GM12878 (cell line): ENCODE measurements at regions not wholly inside any gene's neighbourhood (a gene's known extent, or its start where the extent isn't known, plus 50 kb on each side); places are given as distances from the start of the nearest gene placed in this dataset.

ENCODE experiments used
- ATAC-seq: fragments of 200-7000 bp; cut with Tn5 transposase; 3 replicates; pipeline ENCODE4 v1.9.1; 2020; ENCODE audit warnings: mild to moderate bottlenecking, moderate library complexity
- BruUV-seq: library from RNA; stranded (reverse); fragments of 400-500 nt; replicated peaks from 2 replicates; lab custom pipeline; 2021; lab: Mats Ljungman, UMichigan
- CTCF ChIA-PET: fragments of 300-600 bp; sonication (Branson Sonifier 250); formaldehyde crosslinking; extraction: SDS; loops from one replicate; lab custom pipeline; 2021; ENCODE audit warnings: inconsistent platforms; lab: Yijun Ruan, JAX
- POLR2A ChIA-PET: fragments of 350-600 bp; formaldehyde crosslinking; extraction: SDS; loops from one replicate; lab custom pipeline; 2021; ENCODE audit warnings: inconsistent platforms; lab: Charles Lee
- RAD21 ChIA-PET: fragments of 300-600 bp; sonication (Branson Sonifier 250); formaldehyde crosslinking; loops from one replicate; lab custom pipeline; 2023; ENCODE audit warnings: antibody characterized with exemption; ENCODE audit not compliant: unreplicated experiment; lab: Charles Lee
- SMC1A ChIA-PET: fragments of 300-600 bp; sonication (Branson Sonifier 250); formaldehyde crosslinking; loops from one replicate; lab custom pipeline; 2023; ENCODE audit not compliant: unreplicated experiment, uncharacterized antibody; lab: Charles Lee
- DNase-seq: peaks from one replicate; pipeline ENCODE4 v3.0.0-alpha.2; 2011; ENCODE audit warnings: low read depth, low spot score
- FAIRE-seq: peaks from 3 replicates; lab custom pipeline; 2011; peaks lifted over from hg19 to GRCh38; lab: Jason Lieb, UNC
- H2AFZ ChIP-seq: 2 replicates; pipeline ENCODE4 v1.6.0; 2011; ENCODE audit warnings: low read depth, low read length, control low read depth; ENCODE audit not compliant: control insufficient read depth
- H3K27ac ChIP-seq: 2 replicates; pipeline ENCODE4 v1.5.1; 2011; ENCODE audit warnings: control low read depth; ENCODE audit not compliant: control insufficient read depth, insufficient read depth
- H3K27me3 ChIP-seq, 2 experiments: replicated peaks in 1 of 2; 2 replicates each; pipeline versions ENCODE4 v1.6.0 to v1.6.1; 2011; ENCODE audit warnings: low read length in 1 of 2; ENCODE audit not compliant: control insufficient read depth in 2 of 2, insufficient read depth in 2 of 2
- H3K36me3 ChIP-seq, 2 experiments: 2 replicates each; pipeline ENCODE4 v1.5.1; 2011; ENCODE audit warnings: low read length in 1 of 2; ENCODE audit not compliant: control insufficient read depth in 2 of 2, insufficient read depth in 2 of 2
- H3K4me1 ChIP-seq: 2 replicates; pipeline ENCODE4 v1.6.1; 2011; ENCODE audit warnings: mild to moderate bottlenecking, low read length, moderate library complexity, mixed read lengths; ENCODE audit not compliant: control insufficient read depth, insufficient read depth
- H3K4me2 ChIP-seq: 2 replicates; pipeline ENCODE4 v1.6.0; 2011; ENCODE audit warnings: control low read depth; ENCODE audit not compliant: control insufficient read depth, insufficient read depth
- H3K4me3 ChIP-seq: fragments of 200-600 bp; sonication (generic); 2 replicates; pipeline ENCODE4 v1.5.1; 2016
- H3K79me2 ChIP-seq: 2 replicates; pipeline ENCODE4 v1.6.0; 2011; ENCODE audit warnings: low read length; ENCODE audit not compliant: control insufficient read depth, insufficient read depth
- H3K9ac ChIP-seq: 2 replicates; pipeline ENCODE4 v1.8.0; 2011; ENCODE audit warnings: low read length, control low read depth, mixed read lengths; ENCODE audit not compliant: control insufficient read depth, insufficient read depth
- H3K9me3 ChIP-seq: replicated peaks from 3 replicates; pipeline ENCODE4 v1.5.1; 2011; ENCODE audit warnings: mild to moderate bottlenecking, low read length; ENCODE audit not compliant: control insufficient read depth, insufficient read depth
- H4K20me1 ChIP-seq: 2 replicates; pipeline ENCODE4 v1.6.0; 2011; ENCODE audit not compliant: control insufficient read depth, insufficient read depth
- BCL11A ChIP-seq: IDR thresholded peaks from 2 replicates; pipeline ENCODE4 v1.6.1; 2011; ENCODE audit warnings: low read depth, low read length
- CHD2 ChIP-seq: IDR thresholded peaks from 2 replicates; pipeline ENCODE4 v1.6.1; 2011; ENCODE audit warnings: low read depth, low read length, improper control_type of control experiment, borderline replicate concordance
- EZH2 ChIP-seq: IDR thresholded peaks from 2 replicates; pipeline ENCODE4 v1.6.1; 2012; ENCODE audit warnings: low read depth, mild to moderate bottlenecking, control low read depth, inconsistent platforms, low read length, borderline replicate concordance; ENCODE audit not compliant: control insufficient read depth
- FOS ChIP-seq: IDR thresholded peaks from 3 replicates; pipeline ENCODE4 v1.6.1; 2011; ENCODE audit warnings: borderline replicate concordance; ENCODE audit not compliant: insufficient read length; ENCODE audit errors: extremely low read depth
- MTA2 ChIP-seq: fragments of 450-650 bp; IDR thresholded peaks from 2 replicates; pipeline ENCODE4 v1.6.1; 2016; ENCODE audit warnings: low read depth, mild to moderate bottlenecking, moderate library complexity
- MYC ChIP-seq: IDR thresholded peaks from 2 replicates; pipeline ENCODE4 v1.6.1; 2011; ENCODE audit warnings: mild to moderate bottlenecking, low read length, moderate library complexity, inconsistent platforms; ENCODE audit not compliant: insufficient read depth, insufficient replicate concordance, insufficient read length, severe bottlenecking
- NR2C2 ChIP-seq: IDR thresholded peaks from 2 replicates; pipeline ENCODE4 v1.6.1; 2011; ENCODE audit warnings: borderline replicate concordance, low read depth; ENCODE audit not compliant: control insufficient read depth, insufficient read length
- RAD51 ChIP-seq: fragments of 450-650 bp; IDR thresholded peaks from 2 replicates; pipeline ENCODE4 v1.6.1; 2016; ENCODE audit warnings: moderate library complexity, mild to moderate bottlenecking, inconsistent platforms
- RELA ChIP-seq: fragments of 450-650 bp; IDR thresholded peaks from 2 replicates; pipeline ENCODE4 v1.8.0; 2014; ENCODE audit warnings: borderline replicate concordance; ENCODE audit not compliant: partially characterized antibody
- SMAD5 ChIP-seq: IDR thresholded peaks from 2 replicates; pipeline ENCODE4 v1.6.1; 2016; ENCODE audit warnings: antibody characterized with exemption, low read depth
- STAT1 ChIP-seq: fragments of 450-650 bp; conservative IDR thresholded peaks from 2 replicates; pipeline ENCODE4 v1.6.1; 2014; ENCODE audit warnings: antibody characterized with exemption, mild to moderate bottlenecking
- WGBS: methylation state at CpG from one replicate; pipeline ENCODE4 v1.1.6; 2016; ENCODE audit warnings: low lambda C conversion rate; ENCODE audit not compliant: insufficient replicate concordance, insufficient coverage; ENCODE audit errors: missing lambda C conversion rate; 5-methylcytosine and 5-hydroxymethylcytosine counted together
- in situ Hi-C: fragments of 300-500 bp; cut with MboI; formaldehyde crosslinking; loops from 9 replicates; pipeline ENCODE4 v1.14.3; 2018; ENCODE audit warnings: mixed read lengths
- intact Hi-C: fragments of 100-400 bp; cut with micrococcal nuclease; formaldehyde crosslinking; loops from one replicate; pipeline ENCODE4 v1.14.2; 2022; ENCODE audit not compliant: unreplicated experiment
- TF ChIP-seq, protein P1 (sequence below), 3 experiments: IDR thresholded peaks in 2 of 3; conservative IDR thresholded peaks in 1 of 3; 2 replicates each; pipeline ENCODE4 v1.5.1; 2011; ENCODE audit warnings: low read depth in 3 of 3, low read length in 3 of 3, mild to moderate bottlenecking in 3 of 3, control low read depth in 2 of 3, moderate library complexity in 2 of 3, inconsistent platforms in 1 of 3, mixed read lengths in 1 of 3; ENCODE audit not compliant: control insufficient read depth in 2 of 3, insufficient read depth in 1 of 3; ENCODE audit errors: extremely low read depth in 1 of 3
- TF ChIP-seq, protein P2 (sequence below): fragments of 450-650 bp; IDR thresholded peaks from 2 replicates; pipeline ENCODE4 v1.6.1; 2016; ENCODE audit warnings: mild to moderate bottlenecking

DNA sequence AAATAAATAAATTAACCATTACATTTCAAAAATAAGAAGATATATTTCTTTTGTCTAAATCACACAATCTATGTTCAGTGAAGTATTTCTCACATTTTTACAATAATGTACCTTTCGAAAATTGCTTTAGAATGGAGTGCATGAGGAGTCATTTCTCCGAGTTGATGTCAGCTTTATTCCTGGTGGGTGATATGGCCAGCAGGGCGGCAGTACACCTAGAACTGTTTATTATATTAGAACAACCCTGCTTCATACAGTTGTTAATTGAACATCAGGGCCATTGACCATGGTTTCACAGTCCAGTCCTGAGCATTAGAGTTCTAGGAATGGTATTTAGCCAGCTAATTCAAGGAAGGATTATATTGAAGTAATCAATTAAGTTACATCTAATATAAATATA lies 696.3 kb upstream of the SLC10A2 start:
- Histone ChIP-seq H3K27ac (no peak overlapping the region), H3K4me1 (no peaks in the 10 kb centered on the region), H3K79me2 (no peaks in the 10 kb centered on the region), H3K9ac (no peak overlapping the region), H3K27me3 (no peaks in the 10 kb centered on the region), H3K36me3 (no peaks in the 10 kb centered on the region), H3K4me2 (no peak overlapping the region), H3K9me3 (no peaks in the 10 kb centered on the region), H3K4me3 (no peak overlapping the region), H4K20me1 (no peaks in the 10 kb centered on the region), H2AFZ (no peak overlapping the region)
- ChIA-PET POLR2A (no interaction called here), RAD21 (no interaction called here), CTCF (interaction anchor here (2.5 kb wide), 1 partner anchor 9 kb away, joined by 11 read pairs; no protein-coding TSS in a partner anchor), SMC1A (interaction anchor here (1.1 kb wide), 1 partner anchor 22 kb away, joined by 3 read pairs; no protein-coding TSS in a partner anchor)
- 13% methylated on average over 3 of the region's 3 CpGs for WGBS
- intact Hi-C loops (no loop called here), in situ Hi-C loops (no loop called here)
- TF ChIP-seq FOS, result no peak
- TF ChIP-seq, protein P1, sequence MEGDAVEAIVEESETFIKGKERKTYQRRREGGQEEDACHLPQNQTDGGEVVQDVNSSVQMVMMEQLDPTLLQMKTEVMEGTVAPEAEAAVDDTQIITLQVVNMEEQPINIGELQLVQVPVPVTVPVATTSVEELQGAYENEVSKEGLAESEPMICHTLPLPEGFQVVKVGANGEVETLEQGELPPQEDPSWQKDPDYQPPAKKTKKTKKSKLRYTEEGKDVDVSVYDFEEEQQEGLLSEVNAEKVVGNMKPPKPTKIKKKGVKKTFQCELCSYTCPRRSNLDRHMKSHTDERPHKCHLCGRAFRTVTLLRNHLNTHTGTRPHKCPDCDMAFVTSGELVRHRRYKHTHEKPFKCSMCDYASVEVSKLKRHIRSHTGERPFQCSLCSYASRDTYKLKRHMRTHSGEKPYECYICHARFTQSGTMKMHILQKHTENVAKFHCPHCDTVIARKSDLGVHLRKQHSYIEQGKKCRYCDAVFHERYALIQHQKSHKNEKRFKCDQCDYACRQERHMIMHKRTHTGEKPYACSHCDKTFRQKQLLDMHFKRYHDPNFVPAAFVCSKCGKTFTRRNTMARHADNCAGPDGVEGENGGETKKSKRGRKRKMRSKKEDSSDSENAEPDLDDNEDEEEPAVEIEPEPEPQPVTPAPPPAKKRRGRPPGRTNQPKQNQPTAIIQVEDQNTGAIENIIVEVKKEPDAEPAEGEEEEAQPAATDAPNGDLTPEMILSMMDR (IDR thresholded peaks at IDR 0.05 in 2 of 3, conservative IDR thresholded peaks at IDR 0.05 in 1 of 3; ENCODE audit: control insufficient read depth in 2 of 3, extremely low read depth in 1 of 3, insufficient read depth in 1 of 3, low read depth in 3 of 3, low read length in 3 of 3), result peak in 1 of 3 experiments; percentile 10; a peak in 1 of 6 replicates
- BruUV-seq, result no TSS peak
- FAIRE-seq (no peak), ATAC-seq (no peak), DNase-seq (no peak)

DNA sequence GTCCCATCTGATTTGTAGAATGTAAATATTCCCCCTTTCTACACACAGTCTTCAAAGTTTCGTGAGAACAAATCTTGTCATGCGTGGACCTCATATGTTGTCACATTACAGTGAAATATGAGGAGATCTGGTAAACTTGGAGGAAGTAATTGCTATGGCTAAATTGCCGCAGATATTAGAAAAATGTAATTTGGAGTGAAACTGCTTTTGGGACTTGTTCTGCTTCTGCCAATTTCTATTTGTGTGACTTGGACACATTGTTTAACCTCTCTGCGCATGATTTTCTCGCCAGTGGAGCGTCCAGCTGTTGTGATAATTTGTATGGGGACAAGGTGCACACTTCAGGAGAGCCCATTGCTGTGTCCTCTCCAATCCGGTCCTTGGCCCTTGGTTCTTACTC lies 693.1 kb upstream of the SLC10A2 start:
- no peak for FAIRE-seq
- no peak for ATAC-seq
- CTCF ChIA-PET, result no interaction called here
- TF ChIP-seq MTA2 (no peak), EZH2 (no peak), SMAD5 (no peak), CHD2 (no peak), STAT1 (no peak), RELA (no peak), BCL11A (no peak), RAD51 (no peak), MYC (no peak), NR2C2 (no peak)
- TF ChIP-seq, protein P2, sequence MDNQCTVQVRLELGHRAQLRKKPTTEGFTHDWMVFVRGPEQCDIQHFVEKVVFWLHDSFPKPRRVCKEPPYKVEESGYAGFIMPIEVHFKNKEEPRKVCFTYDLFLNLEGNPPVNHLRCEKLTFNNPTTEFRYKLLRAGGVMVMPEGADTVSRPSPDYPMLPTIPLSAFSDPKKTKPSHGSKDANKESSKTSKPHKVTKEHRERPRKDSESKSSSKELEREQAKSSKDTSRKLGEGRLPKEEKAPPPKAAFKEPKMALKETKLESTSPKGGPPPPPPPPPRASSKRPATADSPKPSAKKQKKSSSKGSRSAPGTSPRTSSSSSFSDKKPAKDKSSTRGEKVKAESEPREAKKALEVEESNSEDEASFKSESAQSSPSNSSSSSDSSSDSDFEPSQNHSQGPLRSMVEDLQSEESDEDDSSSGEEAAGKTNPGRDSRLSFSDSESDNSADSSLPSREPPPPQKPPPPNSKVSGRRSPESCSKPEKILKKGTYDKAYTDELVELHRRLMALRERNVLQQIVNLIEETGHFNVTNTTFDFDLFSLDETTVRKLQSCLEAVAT, result no peak

More for the DNA sequence above, 693.1 kb upstream of the SLC10A2 start:
- Histone ChIP-seq H3K4me3 (no peak overlapping the region), H3K4me1 (no peaks in the 10 kb centered on the region), H3K36me3 (no peaks in the 10 kb centered on the region), H4K20me1 (no peaks in the 10 kb centered on the region), H2AFZ (no peak overlapping the region), H3K27me3 (no peaks in the 10 kb centered on the region), H3K4me2 (no peak overlapping the region), H3K27ac (no peak overlapping the region), H3K9ac (no peak overlapping the region), H3K79me2 (no peaks in the 10 kb centered on the region), H3K9me3 (no peaks in the 10 kb centered on the region)
- POLR2A ChIA-PET, result no interaction called here
- RAD21 ChIA-PET, result no interaction called here
- DNase-seq, result no peak
- intact Hi-C loops (no loop called here), in situ Hi-C loops (no loop called here)
- 17% methylated on average over 7 of the region's 7 CpGs for WGBS
- SMC1A ChIA-PET, result no interaction called here
- BruUV-seq, result no TSS peak
